Effector CD8-positive, alpha-beta T cell (primary cell): ENCODE measurements at regions not wholly inside any gene's neighbourhood (a gene's known extent, or its start where the extent isn't known, plus 50 kb on each side); places are given as distances from the start of the nearest gene placed in this dataset.
A peak's percentile ranks its signal among the peaks of the same experiment; 100 is the strongest.

Experiments used
- DNase-seq: peaks from one replicate; lab custom pipeline; 2025; lab: John Stamatoyannopoulos, UW

DNA sequence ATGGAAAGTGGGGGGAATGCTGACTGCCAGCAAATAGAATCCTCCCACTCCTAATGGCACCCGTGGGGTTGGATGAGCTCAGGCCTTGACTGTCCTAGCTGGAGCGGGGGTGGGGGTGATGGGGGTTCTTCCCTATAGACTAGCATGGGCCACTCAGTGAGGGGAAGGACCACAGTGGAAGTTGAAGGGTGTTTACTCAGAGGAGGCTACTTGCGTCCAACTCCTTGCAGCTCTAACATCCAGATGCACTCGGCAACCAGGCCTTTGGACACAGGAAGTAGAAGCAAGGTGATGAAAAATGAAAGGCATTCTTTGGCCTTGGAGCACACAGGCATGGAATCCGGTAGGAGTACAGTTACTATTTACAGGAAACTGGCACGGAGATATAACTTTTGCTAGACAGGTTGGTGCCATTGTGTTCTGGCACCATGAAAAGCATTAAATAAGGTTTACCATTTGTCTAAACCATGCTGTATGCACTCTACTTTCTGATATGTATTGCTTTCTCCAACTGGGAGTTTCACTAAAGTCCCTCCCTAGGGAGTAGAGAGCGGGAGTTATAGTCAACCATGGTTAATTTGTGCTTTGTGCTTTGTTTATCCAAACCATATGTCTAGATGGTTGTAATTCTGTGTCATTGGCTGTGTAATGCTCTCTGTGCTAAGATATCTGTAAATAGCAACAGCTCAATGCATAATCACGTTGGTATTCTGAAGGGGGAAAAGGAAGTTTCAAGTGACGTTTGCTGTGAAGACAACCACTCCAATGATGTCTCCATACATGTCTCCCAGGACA is 125.3 kb downstream of the TSHZ3 start:
- no peak for DNase-seq

DNA sequence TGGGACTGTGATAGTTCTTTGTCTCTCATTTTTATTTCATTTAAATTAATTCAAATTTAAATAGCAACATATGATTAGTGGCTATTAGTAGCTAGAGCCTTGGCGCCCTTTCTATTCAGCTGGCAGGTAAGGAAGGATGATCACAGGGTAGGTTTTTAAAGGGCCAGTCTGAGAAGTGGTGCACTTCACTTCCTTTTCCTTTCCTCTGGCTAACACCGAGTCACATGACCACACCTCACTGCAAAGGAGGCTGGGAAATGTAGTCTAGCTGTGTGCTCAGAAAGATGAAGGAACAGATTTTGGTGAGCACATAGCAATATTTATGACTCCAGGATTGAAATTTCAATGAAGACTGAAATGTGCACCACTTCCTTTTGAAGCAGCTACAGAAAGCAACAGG is 128.7 kb downstream of the TSHZ3 start:
- no peak for DNase-seq

DNA sequence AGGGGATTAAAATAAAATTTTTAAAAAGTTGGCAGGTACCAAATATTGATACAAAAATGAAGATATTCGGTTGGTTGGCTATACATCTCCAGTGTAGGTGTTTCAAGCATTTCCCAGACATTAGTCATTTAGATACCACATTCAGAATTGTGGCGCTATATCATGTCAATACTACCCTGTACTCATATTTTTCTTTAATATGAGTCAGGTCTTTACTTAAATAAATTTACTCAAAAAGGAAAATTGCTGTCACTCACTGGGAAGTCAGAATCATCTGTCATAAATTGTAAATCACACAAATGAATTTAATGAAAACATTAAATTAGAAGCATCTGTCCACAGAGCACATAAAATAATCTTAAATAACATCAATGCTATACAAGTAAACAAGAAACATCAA is 134.2 kb downstream of the TSHZ3 start:
- no peak for DNase-seq

DNA sequence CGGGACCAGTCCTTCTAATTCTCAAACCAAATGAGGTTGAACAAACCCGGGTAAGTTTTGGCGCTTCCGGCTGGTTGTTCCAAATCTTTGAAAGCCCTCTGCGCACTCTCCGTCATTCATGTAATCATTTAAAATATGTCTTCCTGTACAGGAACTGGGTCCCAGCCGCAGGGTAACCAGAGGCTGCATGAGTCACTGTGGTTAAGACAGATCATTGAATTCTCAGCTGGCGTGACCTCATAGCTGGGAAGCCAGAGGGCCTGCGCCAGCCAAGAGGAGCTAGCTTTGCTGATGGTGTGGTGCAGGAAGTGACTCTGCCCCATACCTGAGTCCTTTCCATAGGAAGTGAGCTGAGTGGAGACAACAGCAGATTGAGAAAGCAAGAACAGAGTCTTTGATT is 135.2 kb downstream of the TSHZ3 start:
- DNase-seq, result peak; percentile 55

DNA sequence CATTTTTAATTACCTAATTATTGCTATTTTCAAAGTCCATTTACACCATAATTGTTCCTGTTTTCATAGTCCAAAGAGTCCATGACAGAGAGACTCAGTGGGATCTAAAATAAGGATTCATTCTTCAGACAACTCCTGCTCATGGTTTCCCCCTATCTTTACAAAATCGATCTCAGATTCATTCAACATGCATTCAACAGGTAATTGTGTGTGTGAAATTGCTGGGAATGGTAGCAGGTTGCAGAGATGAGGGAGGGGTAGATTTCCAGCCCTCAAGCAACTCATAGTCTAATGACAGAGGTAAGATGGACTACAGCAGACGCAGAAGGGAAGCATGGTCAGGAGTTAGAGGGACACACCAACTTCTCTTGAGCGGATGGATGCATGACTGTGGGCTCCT is 138.1 kb downstream of the TSHZ3 start:
- no peak for DNase-seq

DNA sequence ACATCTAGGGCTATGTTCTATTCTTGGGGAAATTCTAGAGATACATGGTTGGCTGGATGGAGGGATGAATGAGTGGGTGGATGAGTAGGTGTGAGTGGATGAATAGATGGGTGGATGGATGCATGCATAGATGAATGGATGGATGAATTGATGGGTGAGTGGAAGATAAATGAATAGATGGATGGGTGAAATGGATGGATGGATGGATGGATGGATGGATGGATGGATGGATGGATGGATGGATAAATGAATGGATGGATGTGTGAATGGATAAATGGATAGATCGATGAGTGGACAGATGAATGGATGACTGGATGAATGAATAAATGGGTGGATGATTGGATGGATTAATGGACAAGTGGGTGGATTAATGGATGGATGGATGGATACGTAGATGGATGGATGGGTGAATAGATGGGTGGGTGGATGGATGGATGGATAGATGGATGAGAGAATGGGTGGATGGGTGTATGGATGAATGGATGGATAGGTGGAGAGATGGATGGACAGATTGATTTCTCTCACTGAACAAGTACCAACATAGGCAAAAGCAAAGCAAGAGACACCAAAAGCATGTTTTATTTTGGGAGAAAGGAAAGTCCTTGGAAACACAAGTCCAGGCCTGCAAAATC is 143.2 kb downstream of the TSHZ3 start:
- DNase-seq, result no peak

DNA sequence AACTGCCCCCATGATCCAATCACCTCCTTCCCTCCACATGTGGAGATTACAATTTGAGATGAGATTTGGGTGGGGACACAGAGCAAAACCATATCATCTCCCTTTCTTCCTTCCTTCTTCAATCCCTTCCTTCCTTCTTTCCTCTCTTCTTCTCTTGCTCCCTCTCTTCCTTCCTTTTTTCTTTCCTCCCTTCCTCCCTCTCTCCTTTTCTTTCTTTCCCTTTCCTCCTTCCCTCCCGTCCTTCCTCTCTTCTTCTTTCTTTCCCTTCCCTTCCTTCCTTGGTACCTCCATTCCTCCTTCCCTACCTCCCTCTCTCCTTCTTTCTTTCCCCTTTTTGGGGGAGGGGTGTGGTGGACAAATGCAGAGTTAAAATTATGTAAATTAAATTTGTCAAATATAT is 145.1 kb downstream of the TSHZ3 start:
- no peak for DNase-seq

DNA sequence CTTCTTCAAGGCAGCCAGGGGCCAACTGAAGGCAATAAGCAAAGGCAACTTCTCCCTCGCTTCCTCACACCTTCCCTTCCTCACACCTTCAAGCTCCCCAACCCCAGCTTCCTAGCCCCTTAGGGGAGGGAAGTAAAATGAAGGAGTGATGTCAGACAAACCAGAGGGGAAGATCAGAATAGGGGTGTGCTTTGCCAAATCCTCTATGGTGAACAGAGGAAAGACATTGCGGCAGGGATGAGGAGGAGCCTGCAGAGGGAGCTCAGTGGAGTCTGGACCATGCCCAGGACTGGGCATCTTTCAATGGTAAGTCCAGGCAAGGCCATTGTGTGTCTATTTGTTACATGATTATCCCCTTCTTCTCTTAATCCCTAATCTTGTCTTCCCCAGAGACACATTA is 164.0 kb downstream of the TSHZ3 start:
- DNase-seq, result no peak

DNA sequence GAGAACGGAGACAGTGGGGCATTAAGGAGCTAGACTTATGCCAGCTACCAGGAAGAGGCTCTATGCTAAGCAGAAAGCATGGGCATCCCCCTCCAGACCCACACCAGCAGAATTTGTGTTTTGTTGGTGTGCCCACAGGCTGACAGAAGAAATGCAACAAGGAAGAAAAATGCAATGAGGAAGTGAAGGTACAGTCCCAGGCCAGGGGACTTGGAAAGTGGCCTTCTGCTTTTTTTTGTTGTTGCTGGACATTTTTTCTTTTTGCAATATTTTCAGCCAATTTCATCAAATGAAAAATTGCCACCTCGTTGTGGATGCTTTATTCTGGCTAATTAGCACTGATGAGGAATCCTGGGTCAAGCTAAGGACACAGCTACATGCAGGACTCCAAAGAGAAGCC is 167.7 kb downstream of the TSHZ3 start:
- DNase-seq, result no peak

DNA sequence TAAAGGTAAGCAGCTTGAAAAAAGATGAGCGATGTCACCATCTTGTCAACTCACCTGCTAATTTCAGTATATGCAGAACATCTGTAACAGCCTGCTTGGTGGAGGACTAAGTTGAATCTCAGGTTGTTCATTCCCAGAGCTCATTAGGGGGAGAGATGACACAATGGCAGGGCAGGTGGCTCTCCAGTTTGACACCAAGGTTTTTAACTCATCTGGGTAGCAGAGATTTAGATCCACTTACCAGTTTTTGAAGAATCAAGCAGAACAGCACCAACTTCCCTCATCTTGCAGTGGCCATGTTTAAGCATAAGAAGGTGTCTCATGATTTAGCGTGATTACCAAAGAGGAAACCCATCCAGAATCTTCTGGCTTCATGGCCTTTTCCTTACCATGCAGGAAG is 168.3 kb downstream of the TSHZ3 start:
- no peak for DNase-seq

DNA sequence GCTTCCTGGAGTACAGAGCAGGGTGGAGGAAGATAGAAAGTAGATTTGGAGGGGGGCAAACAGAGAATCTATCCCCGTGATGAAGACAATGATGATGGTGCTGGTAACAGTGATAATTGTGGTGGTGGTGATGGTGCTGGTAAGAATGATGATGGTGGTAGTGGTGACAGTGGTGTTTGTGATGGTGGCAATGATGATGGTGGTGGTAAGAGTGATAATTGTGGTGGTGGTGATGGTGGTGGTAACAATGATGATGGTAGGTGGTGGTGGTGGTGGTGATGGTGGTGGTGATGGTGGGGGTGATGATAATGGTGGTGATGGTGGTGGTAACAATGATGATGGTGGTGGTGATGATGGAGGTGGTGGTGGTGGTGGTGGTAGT is 169.8 kb downstream of the TSHZ3 start:
- DNase-seq, result no peak

DNA sequence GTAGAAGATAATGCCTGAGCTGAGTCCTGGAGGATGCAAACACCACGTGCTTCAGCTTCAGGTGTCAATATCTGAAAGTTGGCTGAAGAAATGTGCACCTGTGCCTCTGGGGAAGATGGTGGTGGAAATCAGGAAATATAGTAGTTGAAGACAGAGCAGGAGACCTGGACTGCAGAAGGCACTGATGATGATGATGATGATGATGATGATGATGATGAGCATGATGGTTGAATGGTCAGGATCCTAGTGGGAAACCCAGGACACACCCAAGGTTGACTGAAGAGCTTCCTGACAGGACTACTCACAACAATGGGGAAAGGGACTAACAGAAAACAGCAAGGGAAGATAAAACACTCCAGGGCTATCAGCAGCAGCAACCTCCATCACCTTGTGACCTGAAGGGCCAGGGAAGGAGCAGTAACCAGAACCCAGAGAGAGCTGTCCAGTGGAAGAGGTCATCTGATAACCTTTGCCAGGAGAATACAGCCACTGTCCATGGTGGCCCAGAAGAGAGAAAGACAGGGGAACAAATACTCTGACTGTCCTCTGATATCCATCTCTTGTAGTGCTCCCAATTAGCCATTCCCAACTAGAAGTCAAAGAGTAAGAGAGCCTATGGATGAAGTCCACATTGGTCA is 170.3 kb downstream of the TSHZ3 start:
- DNase-seq, result no peak

DNA sequence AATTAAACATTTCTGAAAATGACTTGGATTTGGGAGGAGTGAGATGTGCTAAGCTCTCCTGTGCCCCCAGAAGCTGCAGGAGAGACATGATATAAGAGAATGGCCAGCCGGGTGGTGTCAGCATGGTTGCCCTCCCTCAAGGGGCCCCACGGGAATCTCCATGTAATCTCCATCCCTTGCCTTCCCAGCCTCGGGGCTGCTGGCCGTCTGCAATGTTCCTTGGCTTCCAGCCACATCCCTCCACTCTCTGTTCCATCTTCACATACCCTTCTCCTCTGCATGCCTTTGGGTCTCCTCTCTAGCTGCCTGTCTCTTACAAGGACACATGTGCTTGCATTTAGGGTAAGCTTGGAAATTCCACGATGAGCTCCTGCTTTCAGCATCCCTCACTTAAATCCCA is 172.0 kb downstream of the TSHZ3 start:
- no peak for DNase-seq

DNA sequence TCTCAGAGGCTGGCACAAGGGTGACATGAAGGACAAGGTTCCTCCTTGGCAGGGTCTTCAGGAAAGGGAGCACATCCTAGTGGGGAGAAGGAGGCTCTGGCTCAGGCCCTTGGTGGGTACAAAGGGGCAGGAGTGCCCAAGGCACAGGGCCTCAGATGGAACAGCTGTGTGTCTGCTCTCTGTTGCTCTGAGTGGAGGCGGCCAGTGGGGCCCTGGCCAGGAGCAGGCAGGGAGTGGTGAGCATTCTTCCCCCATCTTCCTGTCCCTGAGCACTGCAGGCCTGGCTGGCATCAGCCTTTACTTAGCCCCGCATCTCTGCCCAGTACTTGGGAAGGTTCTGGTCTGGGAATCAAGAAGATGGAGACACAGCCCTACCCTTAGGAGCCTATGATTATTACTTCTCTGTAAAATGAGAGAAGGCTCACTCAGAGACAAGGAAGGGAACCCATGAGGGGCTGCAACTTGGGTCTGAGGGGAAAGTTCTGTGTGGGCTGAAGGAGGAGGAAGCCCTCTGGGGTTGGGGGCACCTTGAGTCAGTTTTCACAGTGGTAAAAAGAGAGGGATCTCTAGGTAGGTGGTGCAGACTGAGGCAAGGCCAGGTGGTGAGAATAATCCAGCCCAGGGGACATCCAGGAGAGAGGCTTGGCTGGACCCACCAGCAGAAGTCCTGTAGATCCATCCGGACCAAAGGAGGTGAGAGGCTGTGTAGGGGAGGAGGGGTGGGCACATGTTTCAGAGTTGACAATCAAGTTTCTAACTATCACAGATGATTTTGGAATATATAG is 173.5 kb downstream of the TSHZ3 start:
- no peak for DNase-seq

DNA sequence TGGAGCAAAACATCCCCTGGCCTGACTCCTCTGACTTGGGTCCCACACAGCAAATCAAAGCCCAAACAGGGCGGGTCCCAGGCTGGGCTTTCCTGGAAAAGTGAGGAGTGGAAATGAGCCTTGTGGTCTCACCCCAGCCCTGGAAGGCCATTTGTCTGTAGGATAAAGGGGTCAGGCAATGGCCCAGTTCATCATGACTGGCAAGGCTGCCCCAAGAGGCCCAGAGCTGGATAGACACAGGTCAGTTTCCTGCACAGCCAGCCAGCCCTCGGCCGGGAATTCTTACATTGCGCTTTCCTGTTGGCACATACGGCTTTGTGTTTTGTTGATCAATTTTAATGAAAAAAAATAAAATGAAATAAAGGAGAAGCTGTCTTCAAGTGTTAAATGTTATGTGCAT is 174.3 kb downstream of the TSHZ3 start:
- DNase-seq, result no peak

DNA sequence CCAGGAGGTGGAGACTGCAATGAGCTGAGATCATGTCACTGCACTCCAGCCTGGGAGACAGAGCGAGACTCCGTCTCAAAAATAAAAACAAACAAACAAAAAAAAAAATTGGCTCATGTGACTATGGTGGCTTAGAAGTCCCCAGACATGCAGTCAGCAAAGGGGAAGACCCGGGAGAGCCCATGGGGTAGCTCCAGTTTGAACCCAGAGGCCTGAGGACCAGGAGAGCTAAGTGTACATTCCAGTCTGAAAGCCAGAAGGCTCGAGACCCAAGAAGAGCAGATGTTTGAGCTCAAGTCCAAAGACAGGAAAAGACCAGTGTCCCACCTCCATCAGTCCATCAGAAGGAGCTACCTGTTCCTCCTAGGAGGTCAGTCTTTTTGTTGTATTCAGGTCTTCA is 175.2 kb downstream of the TSHZ3 start:
- no peak for DNase-seq

DNA sequence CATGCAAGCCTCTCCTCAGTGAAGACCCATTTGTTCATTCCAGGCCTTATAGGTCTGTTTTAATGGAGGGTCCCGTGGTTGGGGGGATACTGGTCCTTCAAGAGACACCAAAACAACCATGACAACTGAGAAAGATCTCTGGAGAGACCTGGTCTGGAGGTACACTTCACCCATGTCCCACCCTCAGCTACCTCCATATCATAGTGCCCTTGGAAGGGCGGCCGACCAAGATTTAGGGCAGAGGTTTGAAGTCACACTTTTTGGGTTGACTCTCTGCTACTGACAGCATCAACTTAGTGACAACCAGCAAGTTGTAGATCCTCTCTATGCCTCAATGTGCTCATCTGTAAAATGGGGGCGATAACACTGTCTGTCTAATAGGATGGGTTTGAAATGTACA is 177.3 kb downstream of the TSHZ3 start:
- no peak for DNase-seq

DNA sequence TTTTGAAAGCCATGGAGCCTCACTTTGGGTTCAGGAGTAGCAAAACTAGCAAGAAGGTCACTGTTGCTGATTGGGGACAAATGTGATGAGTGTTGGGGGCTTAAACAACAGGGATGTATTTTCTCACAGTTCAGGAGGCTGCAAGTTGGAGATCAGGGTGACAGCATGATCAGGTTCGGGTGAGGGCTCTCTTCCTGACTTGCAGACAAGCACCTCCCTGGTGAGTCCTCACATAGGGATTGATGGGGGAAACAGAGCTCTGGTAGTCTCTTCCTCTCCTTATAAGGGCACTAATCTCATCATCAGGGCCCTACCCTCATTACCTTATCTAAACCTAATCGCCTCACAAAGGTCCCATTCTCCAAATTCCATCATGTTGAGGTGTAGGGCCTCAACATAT is 179.2 kb downstream of the TSHZ3 start:
- no peak for DNase-seq

DNA sequence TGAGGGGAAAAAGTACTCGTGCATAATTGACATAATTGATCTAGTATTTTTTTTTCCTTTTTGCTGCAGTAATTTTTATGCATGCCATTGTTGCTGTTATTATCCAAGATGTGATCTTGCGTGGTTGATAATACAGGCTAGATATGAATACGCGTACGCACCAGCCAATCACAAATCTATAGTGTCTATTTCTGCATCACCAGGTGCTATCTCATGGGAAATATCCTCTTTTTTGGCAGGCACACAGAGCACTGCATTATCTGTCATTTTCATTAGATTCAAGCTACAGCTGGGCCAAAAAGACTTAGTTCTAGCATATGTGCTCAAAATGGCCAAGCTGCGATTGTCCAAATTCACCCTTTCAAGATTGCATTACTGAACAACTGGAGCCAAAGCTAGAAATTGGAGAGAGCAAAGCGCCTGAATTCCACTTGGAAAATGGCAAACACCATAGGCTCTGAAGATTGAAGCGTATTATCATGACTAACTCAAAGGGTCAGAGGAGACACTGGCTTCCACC is 181.1 kb downstream of the TSHZ3 start:
- no peak for DNase-seq

DNA sequence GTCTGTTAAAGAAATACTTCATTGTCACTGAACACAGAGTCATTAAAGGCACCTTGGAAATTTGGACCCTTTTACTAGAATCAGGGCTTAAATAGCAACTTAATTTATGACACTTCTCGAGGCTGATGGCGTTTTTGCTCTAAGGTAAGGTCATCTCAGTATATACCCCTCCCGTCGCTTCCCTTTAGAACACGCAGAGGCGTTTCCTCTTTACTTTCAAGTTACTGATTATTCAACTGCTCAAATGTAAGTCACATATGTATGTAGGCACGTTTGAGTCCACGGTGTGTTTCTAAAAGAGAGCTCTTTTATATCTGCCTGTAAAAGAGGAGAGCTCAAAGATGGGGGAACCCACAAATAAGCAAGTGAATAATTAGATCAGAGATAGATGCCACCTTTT is 181.5 kb downstream of the TSHZ3 start:
- DNase-seq, result no peak

DNA sequence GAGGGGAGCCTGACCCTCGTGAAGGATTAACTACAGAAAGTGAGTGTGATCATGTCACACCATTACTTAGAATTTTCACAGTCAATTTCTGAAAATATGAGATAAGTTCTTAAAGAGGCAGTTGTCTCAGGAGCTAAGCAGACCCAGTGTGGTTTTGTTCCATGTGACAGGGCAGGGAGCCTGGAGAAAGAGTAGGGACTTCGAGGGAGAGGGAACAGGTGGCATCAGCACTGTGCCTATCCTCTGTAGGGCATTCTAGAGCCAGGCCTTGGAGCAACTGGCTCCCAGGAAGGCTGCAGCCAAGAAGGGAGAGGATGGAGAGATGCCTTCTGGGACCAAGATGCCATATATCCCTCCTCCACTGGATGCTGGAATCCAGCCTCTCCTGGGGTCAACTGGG is 183.0 kb downstream of the TSHZ3 start:
- DNase-seq, result no peak

DNA sequence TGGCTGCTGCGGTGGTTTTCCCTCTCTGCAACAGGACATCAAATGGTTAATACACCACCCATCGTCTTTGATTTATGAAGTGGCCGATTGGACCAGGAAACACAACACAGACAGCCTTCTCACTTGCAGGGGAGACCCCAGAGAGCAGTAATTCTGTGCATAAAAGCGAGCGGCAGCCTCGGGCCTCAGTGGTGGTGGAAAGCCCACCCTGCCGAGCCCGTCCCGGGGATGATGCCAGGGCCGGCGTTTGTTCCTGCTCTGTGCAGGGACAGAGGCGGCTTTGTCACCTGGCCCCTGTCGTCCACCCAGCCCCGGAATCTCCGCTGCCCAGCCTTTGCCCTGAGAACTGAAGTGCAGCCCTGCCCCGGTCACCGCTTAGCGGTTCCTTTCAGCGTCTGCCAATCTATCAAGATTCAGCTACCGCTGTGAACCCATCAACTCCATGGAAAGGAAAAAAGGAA is 184.4 kb downstream of the TSHZ3 start:
- no peak for DNase-seq
